Activated CD4-positive, alpha-beta T cell treated with anti-CD3 and anti-CD28 coated beads, Interleukin-2, Interleukin-4, amounts not matched to agents 100 ng/mL and 50 ng/mL, durations not matched to agents 16 hours and 8 hours (primary cell): ENCODE measurements at regions not wholly inside any gene's neighbourhood (a gene's known extent, or its start where the extent isn't known, plus 50 kb on each side); places are given as distances from the start of the nearest gene placed in this dataset.
"Not testable (repeated sequence)": the region's sequence is repeated elsewhere in the genome, so short reads cannot be mapped to it uniquely, and the experiment has no call there.

Experiments used
- DNase-seq: peaks from one replicate; pipeline ENCODE4 v3.0.0-alpha.2; 2020; ENCODE audit warnings: low spot score

DNA sequence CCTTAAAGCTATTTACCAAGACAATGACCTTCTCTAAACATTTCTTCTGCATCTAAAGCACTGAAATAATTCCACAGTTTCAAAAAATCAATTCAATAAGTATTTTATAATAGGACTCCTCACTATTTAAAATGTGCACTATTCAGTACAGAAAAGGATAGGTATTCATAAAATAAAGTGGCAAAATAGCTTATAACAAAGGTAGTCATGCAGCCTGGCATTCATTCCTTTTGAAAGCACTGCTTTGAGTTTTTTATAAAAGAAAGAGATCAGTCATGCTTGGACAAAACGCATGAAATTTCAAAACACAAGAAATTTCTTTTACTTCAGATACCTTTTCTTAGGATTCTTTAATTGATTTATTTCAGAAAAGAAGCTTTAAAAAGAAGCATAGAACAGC, 689.7 kb upstream of the PHF14 start:
- no peak for DNase-seq

DNA sequence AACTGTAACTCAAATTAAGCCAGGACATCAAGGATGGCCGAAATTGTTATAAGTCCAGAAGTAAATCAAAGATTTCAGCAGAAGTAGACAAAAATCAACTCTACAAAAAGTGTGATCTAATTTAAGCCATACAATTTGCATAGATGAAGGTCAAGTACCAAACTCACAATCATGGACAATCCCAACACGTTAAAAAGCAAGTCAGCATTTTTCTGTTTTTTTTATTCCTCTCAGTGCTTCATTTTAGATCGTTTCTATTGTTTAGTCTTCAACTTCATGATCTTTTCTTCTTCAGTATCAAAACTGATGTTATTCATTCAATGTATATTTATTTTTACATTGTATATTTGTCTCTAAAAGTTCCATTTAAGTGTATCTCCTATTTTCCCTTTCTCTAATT, 674.3 kb upstream of the PHF14 start:
- DNase-seq, result no peak

DNA sequence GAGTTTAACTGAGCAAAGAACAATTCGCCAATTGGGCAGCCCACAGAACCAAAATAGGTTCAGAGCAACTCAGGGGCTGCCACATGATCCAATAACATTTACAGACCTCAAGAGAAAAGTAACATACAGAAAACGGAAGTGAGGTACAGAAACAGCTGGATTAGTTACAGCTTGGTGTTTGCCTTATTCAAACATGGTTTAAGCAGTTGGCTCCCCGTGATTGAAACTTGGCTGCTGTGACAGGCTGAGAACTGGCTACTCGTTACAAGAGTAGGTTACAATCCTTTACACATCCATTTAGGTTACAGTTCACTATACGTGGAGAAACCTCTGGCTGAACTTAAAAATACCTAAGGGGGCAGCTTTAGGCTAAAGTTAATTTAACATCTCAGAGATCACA, 673.1 kb upstream of the PHF14 start:
- DNase-seq, result no peak

DNA sequence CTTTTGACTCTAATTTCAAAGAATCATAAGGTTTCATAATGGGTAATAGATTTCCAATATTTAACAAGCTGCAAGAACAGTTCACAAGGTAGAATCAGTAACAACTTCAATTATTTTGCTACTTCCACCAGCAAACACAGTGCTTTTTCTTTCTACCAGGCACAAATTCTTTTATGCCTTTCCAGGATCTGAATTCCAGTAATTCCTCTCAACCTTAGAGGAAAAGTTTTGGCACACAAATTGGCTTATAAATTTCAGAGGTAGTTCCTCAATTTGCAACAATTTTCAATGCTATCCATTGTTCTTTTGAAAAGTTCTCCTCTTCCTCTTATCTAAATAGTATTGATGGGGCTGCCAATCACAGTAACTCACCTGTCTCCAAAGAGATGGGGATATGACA, 665.4 kb upstream of the PHF14 start:
- no peak for DNase-seq

DNA sequence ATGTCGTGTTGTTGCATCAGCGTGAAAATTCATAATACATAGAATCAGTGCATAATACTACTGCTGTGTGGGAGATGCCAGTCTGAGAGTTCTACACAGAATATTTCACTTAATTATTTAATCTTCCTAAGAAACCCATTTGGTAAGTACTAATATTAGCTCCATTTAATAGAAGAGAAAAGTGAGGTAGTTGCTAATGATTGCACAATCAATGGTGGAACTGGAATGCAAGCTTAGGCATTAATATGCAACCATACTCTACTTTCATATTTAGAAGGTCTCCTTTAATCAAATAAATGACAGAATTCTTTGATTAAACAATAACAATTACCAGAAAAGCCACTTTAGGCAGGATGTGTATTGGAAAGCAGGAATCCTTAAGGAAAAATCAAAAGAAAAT, 660.7 kb upstream of the PHF14 start:
- no peak for DNase-seq

DNA sequence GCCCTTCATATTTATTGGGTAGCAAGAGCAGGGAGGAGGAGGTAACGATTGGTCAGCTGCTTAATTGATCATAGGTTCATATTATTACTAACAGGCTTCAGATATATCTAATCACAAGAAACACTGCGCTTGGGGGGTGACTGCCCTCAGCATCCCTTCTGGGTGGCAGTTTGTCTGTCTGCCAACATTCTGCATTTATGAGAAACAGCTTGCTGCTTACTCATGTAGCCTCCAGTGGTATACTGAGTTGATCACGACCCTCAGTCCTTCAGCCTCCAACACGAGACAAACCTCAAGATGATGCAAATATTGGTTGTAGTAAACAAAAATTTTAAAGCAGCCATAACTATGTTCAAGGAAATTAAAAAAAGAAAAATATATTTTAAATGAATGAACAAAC, 657.8 kb upstream of the PHF14 start:
- DNase-seq, result no peak

DNA sequence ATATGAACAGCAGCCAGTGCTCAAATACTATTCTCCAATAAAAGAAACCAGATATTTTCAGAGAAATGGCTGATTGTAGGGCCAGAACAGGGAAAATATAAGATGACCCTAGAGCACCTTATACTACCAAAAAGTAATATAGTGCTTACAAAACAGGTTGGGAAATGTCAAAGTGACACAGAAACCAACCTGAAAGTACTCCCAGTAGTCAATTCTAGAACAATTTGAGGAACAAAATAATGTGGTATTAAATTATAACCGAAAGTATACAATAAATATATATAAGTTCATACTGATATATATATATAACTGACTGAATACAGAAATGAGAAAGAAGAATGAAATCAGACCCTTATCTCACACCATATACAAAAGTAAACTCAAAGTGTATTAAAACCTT, 657.2 kb upstream of the PHF14 start:
- no peak for DNase-seq

DNA sequence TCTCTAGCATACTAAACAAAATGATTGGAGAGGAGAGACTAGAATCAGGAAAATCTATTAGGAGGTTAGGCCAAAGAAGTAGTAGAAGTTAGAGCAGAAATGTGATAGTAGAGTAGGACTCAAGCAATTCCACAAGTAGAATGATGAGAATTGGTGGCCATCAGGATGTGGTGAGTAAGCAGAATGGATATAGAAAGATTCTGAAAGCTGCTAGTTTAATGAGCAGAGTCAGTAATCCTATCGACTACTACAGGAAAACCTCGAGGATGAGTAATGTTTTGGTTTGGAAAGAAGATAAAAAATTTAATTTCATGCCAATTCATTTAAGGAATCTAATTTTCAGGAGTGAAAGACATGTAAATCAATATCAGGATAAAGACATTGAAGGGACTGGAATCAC, 648.3 kb upstream of the PHF14 start:
- no peak for DNase-seq

DNA sequence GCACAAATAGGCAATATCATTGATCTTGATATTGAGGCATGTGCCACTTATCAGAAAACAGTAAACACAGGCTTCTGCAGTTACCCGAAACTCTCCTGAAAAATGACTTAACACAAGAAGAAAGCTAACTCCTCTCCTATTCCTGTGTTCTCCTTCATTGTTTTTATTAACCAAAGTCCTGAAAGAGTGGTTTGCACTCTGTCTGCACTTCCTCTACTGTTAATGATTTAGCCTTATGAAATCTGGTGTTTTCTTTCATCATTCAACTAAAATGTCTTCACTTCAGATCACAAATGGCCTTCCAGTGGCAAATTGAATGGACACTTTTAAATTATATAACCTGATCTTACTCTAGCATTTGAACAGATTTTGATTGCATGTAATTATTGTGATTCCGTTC, 630.6 kb upstream of the PHF14 start:
- DNase-seq, result no peak

DNA sequence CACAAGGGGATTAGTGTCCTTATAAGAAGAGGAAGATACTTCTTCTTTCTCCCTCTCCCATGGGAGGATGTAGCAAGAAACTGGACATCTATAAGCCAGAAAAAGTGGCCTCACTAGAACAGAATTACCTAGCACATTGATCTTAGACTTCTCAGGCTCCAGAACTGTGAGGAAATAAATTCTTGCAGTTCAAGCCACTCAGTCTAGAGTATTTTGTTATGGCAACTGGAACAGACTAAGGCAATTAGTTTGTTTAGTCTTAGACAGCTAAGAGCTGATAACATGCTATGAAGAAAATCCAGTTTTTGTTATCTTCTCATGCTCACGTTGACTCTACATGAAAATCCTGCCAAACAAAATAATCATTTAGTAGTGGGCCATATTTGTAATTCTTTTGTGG, 627.6 kb upstream of the PHF14 start:
- no peak for DNase-seq

DNA sequence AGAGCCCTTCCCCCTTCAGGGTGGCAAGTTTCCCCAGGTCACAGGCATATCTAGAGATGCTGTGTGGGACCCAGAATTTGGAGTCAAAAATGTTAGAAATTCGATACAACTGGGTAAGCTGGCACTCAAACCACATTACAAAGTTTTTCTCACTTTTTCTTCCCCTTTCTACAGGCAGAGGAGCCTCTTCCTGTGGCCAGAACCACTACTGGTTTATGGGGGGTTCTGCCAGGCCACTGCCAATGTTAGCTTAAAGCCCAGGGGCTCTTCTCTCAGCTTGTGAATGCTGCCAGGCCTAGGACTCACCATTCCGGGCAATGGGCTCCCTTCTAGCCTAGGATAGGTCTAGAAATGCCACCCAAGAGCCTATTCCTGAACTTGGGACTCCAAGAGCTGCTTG, 617.9 kb upstream of the PHF14 start:
- no peak for DNase-seq

DNA sequence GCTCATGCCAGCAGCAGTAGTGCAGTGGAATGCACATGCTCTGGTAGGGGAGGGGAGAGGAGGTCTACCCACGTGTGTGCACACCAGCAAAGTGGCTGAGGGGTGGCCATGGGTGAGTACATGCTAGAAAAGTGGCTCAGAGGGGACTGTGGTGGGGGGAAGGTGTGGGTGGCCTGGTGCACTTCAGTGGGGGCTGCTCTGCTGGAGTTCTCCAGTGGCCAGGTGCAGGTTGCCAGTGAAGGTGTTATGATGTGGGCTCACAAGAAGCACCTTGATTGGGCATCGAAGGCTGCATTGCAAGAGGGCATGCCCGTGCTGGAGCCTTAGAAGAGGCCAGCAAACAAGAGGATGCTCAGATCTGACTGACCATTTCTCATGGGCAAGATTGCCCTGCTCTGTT, 613.6 kb upstream of the PHF14 start:
- DNase-seq, result no peak

DNA sequence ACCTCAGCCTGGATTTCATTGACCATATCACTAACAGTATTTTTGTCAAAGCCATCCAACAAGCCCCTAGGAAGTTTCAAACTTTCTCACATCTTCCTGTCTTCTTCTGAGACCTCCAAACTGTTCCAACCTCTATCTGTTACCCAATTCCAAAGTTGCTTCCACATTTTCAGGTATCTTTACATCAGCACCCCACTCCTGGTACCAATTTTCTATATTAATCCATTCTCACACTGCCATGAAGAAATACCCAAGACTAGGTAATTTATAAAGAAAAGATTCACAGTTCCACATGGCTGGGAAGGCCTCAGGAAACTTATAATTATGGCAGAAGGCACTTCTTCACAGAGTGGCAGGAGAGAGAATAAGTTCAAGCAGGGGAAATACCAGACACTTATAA, 571.9 kb upstream of the PHF14 start:
- DNase-seq, result no peak

DNA sequence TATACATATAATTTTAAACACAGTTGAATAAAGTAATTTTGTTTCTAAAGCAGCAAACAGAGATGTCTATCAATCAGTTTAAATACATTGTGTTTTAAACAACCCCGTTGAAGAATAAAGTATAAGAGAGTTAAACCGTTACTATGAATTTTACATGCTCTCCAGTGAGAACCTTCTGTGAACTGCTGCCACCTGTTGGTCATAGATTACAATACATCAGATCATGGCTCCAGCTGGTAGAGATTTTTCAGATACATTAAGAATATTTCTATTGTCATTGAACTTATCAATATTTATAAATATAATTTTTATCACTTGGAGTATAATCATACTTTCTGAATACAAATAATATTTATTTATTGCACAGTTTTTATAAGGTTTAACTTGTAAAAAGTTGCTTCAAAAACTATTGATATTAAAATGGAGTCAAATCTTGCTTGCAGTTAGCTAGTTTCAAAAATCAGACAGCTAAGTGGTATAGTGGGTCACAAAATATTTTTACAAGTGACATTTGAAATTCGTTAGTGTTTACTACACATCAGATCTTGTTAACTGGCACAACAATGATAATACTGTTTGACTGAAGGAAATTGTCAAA, 561.2 kb upstream of the PHF14 start:
- peak; percentile 52 for DNase-seq

DNA sequence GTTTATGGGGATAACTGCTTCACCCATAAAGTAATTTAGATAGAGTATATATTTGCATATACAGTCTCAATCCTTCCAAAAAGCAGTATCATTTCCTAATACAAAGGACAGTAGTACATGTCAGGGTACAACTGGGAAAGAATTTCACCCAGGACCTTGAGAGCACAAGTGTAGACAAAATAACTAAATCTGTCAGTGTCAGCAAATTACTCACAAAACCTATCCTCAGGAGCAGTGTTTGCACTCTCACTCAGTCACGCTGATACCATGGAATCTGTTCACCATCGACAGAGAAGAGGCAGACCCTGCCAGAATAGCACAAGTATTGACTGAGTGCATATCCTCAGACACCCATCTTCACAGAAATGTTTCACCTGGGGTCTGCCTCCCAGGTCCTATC, 554.7 kb upstream of the PHF14 start:
- DNase-seq, result no peak

DNA sequence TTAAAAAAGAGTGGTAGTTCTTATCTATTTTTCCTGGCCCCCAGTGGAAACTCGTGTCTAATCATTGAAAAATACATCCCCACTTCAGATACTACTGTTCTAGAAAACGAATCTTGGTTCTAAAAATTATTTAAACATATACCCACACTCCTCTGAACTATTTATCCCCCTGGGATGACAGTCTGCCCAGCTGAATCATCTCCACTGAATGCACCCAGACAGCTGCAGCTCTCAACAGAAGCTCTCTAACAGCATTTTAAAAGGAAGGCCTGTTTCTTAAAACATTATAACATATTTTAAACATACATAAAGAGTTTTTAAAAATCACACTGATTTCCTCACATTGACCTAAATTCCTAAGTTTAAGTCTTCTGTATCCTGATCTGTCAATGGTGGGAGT, 544.6 kb upstream of the PHF14 start:
- no peak for DNase-seq

DNA sequence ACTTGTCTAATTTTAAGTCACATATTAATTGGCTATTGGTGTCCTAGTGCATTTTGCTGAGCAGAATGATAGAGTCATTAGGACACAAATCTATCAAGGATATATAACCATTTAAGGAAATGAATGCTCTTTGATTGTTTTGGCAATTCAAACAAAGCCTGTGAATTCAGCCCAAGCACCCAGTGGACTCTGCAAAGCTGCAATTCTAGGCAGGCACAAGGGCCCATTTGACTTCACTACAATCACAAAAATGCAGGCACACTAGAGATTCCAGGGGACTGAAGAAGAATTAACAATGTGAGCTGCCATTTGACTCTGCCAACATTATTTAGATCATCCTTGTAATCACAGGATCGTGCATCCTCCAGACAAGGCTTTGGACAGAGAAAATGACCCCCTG, 544.2 kb upstream of the PHF14 start:
- DNase-seq, result no peak

DNA sequence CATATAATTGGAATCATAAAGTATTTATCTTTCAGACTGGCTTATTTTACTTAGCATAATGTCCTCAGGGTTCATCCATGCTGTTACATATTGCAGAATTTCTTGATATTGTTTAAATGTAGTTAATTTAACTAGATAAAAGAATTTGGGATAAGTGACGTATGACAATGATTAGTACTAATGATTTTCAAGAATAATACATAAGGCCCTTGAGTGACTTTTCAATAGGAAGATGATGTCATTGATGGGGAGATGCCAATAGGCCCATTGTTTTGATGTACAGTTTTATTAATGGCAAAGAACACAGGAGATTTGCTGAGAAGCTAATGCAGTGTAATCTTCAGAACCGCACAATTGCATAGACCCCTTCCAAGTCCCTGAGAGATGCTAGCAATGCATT, 537.4 kb upstream of the PHF14 start:
- no peak for DNase-seq

DNA sequence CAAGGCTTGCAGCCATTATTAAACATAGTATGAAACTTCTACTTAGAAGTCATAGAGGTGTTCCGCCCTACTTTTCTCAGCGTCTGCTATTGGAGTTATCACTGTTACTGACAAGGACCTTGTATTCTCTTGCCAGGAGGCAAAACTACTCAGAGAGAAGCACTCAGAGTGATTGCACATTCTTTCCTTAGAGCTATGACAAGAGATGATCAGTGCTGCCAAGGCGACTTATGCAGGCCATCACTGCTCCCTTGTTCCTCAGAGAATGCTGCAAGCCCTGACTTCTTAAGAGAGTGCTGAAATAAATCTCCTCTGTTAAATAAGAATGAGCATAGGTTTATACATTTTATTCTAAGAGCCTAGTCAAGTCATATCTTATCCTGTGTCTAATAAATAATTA, 534.6 kb upstream of the PHF14 start:
- DNase-seq, result no peak

DNA sequence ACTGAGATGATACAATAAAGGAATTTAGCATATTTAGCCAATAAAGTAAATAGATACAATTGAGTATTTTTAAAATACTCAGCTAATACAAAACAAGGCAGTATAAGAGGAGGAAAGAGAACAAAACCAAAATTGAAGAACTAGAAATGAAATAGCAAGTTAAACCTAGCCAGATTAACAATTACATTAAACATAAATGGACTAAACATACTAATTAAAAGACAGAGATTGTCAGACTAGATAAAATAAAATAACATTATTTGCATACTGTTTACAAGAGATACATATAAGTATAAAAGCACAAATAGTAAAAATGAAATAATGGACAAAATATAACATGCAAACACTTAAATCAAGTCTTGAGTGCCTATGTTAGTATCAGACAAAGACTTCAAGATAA, 517.7 kb upstream of the PHF14 start:
- DNase-seq, result no peak

DNA sequence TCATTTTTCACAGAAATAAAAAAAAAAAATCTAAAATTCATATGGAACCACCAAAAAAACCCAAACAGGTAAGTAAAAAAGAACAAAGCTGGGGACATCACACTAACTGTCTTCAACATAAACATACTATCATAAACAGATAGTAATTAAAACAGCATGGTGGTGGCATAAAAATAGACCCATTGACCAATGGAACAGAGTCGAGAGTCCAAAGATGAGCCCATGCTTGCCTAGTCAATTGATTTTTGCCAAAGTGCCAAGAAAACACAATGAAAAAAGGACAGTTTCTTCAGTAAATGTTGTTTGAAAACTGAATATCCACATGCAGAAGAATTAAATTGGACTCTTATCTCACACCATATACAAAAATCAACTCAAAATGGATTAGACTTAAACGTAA, 513.2 kb upstream of the PHF14 start:
- no peak for DNase-seq

DNA sequence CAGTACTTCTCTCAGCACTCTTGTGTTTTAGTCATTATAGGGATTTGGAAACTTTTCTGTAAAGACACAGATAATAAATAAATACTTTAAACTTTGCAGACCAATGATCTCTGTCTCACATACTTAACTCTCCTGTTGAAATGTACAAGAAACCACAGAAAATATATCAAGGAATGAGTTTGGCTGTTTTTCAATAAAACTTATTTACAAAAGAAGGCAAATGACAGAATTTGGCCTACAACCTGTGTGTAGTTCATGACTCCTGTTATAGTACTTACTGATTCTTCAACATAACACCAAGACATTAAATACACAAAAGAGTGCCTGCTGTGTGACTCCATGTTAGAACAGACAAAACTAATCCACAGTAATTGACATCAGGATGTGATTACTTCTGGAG, 510.0 kb upstream of the PHF14 start:
- no peak for DNase-seq

DNA sequence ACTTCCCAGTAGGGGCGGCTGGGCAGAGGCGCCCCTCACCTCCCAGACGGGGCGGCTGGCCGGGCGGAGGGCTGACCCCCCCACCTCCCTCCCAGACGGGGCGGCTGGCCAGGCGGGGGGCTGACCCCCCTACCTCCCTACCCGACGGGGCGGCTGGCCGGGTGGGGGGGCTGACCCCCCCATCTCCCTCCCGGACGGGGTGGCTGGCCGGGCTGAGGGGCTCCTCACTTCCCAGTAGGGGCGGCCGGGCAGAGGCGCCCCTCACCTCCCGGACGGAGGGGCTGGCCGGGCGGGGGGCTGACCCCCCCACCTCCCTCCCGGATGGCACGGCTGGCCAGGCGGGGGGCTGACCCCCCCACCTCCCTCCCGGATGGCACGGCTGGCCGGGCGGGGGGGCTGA, 508.1 kb upstream of the PHF14 start:
- DNase-seq, result not testable (repeated sequence)

DNA sequence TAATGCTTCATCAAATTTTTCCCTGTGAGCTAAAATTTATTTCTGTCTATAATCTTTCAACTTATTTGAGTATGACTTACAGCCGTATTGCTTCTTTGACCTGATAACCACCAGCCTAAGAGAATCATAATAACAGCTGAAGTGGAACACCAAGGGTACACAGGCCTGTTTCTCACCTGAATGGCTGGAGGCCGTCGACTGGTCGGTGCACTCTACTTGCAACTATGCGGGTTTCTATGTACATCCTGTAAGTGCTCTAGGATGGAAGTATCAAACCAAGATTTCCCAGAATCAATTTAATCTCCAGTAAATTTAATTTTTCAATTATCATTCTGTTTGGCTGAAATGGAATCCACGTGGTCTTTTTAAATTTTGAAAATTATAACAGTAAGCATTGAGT, 504.8 kb upstream of the PHF14 start:
- no peak for DNase-seq

DNA sequence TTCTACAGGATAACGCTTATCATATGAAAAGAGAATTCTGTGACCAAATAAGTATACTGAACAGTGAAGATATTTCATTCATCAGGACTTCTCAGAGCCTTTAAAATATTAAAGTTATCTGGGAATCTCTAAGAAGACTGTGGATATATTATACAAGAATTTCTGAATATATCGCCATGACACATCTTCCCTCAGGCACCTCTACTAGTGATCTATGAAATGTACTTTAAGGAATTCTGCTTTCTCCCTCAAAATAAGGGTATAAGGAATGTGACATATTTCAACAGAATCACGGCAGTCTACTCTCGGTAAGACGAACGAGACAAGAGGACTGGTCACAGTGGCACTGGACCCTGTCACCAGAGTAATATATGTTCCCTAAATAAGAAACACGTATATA, 504.2 kb upstream of the PHF14 start:
- no peak for DNase-seq
